Spleen (tissue), 7 donors: ENCODE measurements at regions not wholly inside any gene's neighbourhood (a gene's known extent, or its start where the extent isn't known, plus 50 kb on each side); places are given as distances from the start of the nearest gene placed in this dataset.

ENCODE experiments used
- POLR2AphosphoS5 ChIP-seq, 3 donors: sonication (generic); formaldehyde crosslinking; IDR thresholded peaks; one replicate each; pipeline ENCODE4 v1.5.1; 2017; ENCODE audit warnings: antibody characterized with exemption in 3 of 3
- TF ChIP-seq, protein P1 (sequence below), 11 experiments: fragments of 200-600 bp in 7 of 11; fragments of 450-650 bp in 4 of 11; sonication (generic) in 4 of 11; IDR thresholded peaks in 8 of 11; conservative IDR thresholded peaks in 3 of 11; 1 replicate in 7 of 11; 2 replicates in 4 of 11; pipeline versions ENCODE4 v1.4.0 to v1.8.0; 2016 to 2021; ENCODE audit warnings: antibody characterized with exemption in 11 of 11, inconsistent platforms in 4 of 11, mild to moderate bottlenecking in 1 of 11
- donor health status: DM: no; HTN: no; CAD: no; lungs with moderate emphysema.
- donor health status: DM: no; HTN: no; CAD: no.
- donor health status: DM: no; HTN: no; CAD: no.

- TF ChIP-seq, protein P1, sequence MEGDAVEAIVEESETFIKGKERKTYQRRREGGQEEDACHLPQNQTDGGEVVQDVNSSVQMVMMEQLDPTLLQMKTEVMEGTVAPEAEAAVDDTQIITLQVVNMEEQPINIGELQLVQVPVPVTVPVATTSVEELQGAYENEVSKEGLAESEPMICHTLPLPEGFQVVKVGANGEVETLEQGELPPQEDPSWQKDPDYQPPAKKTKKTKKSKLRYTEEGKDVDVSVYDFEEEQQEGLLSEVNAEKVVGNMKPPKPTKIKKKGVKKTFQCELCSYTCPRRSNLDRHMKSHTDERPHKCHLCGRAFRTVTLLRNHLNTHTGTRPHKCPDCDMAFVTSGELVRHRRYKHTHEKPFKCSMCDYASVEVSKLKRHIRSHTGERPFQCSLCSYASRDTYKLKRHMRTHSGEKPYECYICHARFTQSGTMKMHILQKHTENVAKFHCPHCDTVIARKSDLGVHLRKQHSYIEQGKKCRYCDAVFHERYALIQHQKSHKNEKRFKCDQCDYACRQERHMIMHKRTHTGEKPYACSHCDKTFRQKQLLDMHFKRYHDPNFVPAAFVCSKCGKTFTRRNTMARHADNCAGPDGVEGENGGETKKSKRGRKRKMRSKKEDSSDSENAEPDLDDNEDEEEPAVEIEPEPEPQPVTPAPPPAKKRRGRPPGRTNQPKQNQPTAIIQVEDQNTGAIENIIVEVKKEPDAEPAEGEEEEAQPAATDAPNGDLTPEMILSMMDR (IDR thresholded peaks at IDR 0.05 in 8 of 11, conservative IDR thresholded peaks at IDR 0.05 in 3 of 11): no peak
- TF ChIP-seq POLR2AphosphoS5 (IDR thresholded peaks at IDR 0.05): no peak
These were observed 560.5 kb downstream of the NR2F2 start for GRCh38 chr15:96891046-96891445.
